ENCODE measurements at regions not wholly inside any gene's neighbourhood (a gene's known extent, or its start where the extent isn't known, plus 50 kb on each side); places are given as distances from the start of the nearest gene placed in this dataset.

DNA sequence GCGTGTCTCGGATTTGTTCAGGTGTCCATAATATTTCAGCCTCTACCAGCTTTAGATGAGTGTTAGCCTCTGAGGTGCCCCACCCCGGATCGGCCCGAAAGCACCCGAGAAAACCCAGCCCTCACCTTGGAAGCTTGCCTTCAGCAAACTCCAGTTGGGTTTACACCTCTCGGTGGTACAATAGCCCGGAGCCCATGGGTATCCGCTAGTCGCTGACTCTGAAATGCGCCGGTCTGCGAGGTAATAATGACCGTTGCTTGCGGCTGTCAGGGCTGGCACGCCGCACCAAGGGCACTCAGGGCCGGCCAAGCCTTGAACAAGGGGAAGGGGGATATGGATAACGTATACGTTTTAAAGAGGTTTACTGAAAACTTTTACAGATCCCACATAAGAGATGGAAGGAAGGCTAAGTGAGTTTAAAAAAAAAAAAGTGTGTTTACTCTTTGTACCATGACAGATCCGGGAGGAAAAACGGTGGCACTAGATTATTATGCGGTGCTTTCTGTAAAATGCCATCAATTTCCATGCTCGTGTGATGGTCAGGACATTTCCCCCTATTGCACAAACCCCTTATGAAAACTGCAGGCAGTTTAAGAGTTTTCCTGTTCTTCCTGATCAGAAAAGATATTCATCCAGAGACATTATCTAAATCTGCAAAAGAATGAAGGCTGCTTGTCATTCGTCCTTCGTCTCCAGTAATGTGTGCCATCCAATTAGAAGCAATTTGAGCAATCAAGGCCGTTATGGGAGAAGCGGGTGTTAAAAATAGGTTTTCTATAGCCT is 124.2 kb downstream of the TMEM161B start:
- no peaks in the 10 kb centered on the region for H3K9me3 Mint-ChIP-seq
- H3K27me3 Mint-ChIP-seq (ENCODE audit: low read depth), result peaks cover 31% of the 10 kb centered on the region
- no peak for DNase-seq (ENCODE audit: low spot score)
- H3K4me3 Mint-ChIP-seq, result no peak overlapping the region
- no peak overlapping the region for H3K27ac Mint-ChIP-seq
- no peaks in the 10 kb centered on the region for H3K36me3 Mint-ChIP-seq (ENCODE audit: low read depth)
- peaks cover 11% of the 10 kb centered on the region for H3K4me1 Mint-ChIP-seq (ENCODE audit: low read depth)

DNA sequence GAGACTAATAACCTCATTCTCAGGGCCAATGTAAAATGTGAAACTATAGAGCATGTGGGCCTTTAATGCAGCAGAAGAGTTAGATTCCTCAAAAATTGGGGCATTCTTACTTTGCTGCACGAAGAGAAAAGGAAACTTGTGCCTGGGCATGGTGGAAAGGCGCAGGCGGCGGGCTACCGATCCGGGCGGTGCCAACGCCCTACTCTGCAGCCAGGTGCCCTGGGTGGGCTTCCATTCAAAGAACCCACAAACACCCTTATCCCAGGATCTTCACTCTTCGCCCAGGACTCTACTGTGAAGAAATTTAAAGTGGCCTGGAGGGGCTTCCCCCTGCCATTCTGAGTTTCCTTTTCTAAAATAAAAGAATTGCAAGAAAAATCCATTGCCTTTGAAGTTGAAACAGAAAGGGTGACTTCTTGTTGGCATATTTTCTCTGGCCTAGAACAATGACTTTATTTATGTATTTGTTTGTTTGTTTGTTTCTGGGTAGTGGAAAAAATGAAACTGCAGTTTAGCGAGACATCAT is 124.9 kb downstream of the TMEM161B start:
- Mint-ChIP-seq H3K27me3 (ENCODE audit: low read depth) (peaks cover 31% of the 10 kb centered on the region), H3K27ac (no peak overlapping the region), H3K4me1 (ENCODE audit: low read depth) (peaks cover 11% of the 10 kb centered on the region), H3K4me3 (no peak overlapping the region), H3K36me3 (ENCODE audit: low read depth) (no peaks in the 10 kb centered on the region), H3K9me3 (no peaks in the 10 kb centered on the region)
- no peak for DNase-seq (ENCODE audit: low spot score)

DNA sequence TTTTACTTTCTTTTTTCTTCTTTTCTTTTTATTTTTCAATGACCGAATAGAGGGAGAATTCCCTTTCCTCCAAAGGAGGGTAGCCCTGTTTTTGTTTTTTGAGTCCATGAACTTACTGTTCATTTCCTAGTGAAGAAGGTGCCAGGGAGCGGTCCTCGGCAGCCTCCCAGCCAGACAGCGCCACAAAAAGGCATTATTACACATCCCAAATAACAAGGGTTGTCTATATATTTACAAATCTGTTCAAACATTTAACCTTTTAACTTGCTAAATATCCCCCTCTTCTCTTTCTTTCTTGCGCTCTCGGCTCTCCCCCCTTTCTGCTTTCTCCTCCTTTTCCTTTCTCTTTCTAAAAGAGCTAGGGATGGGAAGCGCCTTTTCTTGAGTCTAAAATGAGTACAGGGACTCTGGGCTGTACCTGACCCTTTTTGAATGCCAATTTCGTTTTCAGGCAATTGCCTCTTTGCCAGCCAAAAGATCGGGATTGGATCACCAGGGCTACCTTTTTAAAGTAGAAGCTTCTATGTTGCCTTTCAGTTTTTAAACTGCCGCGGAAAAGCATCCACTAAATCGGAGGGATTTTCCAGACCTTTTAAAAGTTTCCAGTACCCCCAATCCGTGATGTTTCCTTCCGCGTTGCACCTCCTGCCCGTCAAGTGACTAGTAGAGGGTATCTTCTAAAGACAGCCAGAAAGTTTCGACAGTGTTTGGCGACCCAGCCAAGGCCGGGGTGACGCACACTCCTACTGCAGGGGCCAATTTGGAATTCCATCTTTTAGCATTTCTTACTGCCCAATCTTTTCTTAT is 125.6 kb downstream of the TMEM161B start:
- no peak for DNase-seq (ENCODE audit: low spot score)
- Mint-ChIP-seq H3K9me3 (no peaks in the 10 kb centered on the region), H3K4me1 (ENCODE audit: low read depth) (peaks cover 11% of the 10 kb centered on the region), H3K27me3 (ENCODE audit: low read depth) (peaks cover 25% of the 10 kb centered on the region), H3K36me3 (ENCODE audit: low read depth) (no peaks in the 10 kb centered on the region), H3K4me3 (no peak overlapping the region), H3K27ac (no peak overlapping the region)

DNA sequence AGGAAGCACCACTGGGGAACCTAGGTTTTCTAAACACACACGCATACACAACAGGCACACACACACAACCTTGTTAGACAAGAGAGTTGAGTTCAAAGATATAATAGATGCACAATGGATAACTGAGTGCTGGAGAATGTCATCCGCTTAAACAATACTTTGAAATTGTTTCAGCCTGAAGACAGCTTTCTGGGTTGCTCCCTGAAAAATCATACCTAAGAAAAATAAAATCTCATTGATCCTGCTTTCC is 126.1 kb downstream of the TMEM161B start:
- Mint-ChIP-seq H3K4me3 (no peak overlapping the region), H3K4me1 (ENCODE audit: low read depth) (peaks cover 11% of the 10 kb centered on the region), H3K36me3 (ENCODE audit: low read depth) (no peaks in the 10 kb centered on the region), H3K9me3 (no peaks in the 10 kb centered on the region), H3K27ac (no peak overlapping the region), H3K27me3 (ENCODE audit: low read depth) (peaks cover 24% of the 10 kb centered on the region)
- no peak for DNase-seq (ENCODE audit: low spot score)

DNA sequence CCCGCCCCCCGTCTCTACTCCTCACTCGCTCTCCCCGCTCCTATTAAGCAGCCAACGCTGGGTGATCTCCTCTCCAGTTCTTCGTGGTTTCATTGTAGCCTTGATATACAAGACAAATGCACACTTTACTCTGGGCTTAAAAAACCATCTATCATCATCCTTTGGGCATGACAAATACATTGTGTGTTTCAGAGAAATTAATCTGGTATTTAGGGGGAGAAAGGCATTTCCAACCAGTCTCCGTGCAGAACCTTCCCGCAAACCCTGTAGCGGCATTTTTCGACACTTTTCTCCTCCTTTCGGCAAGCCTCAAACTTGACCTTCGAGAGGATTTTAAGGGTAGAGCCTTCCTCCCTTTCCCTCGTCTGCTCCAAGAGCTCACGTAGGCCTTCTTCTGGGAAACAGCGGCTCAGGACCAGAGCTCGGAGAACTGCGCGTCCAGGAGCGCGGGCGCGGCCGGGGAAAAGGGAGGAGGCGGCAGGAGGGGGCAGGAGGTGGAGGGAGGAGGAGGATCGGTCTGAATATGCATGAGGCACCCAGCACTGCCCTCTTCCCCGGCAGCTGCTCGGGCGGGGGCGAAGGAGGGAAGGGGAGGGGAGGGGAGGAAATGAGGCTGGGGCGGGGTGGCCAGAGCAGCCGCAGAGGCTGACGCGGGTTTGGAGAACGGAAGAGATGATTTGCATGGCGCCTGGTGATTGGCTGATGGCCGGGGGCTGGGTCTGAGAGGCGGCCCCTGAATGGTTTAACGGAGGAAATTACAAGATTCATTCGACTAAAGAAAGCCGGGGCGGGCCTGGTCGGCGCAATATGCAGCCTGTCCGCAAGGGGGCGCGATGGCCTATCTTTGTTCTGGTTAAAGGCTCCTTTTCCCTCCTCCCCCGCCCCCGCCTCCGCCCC is 127.5 kb downstream of the TMEM161B start:
- Mint-ChIP-seq H3K4me3 (no peak overlapping the region), H3K4me1 (ENCODE audit: low read depth) (peaks cover 11% of the 10 kb centered on the region), H3K27ac (no peak overlapping the region), H3K9me3 (no peaks in the 10 kb centered on the region), H3K36me3 (ENCODE audit: low read depth) (no peaks in the 10 kb centered on the region), H3K27me3 (ENCODE audit: low read depth) (peaks cover 27% of the 10 kb centered on the region)
- peak; percentile 93 for DNase-seq (ENCODE audit: low spot score)

DNA sequence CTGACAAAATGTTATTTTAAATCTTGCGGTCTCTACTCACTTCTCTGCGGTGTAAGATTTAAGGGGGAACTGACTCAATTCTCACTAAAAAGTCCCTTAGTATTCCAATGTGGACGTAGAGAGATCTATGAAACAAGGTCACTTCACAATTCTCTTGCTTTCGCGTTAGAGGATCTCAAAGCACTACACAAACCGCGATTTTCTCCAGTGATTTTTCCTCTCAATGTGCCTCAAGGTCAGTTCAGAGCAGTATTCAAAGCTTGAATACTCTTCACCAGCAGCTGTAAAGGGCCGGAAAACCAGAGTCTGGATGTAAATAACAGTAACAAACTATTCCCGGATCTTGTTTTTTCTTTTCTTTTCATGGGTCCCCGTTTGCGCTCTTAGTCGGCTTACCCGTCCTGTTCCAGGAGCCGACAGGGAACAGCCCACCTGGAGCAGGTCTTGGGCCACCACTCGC is 128.2 kb downstream of the TMEM161B start:
- no peaks in the 10 kb centered on the region for H3K9me3 Mint-ChIP-seq
- H3K36me3 Mint-ChIP-seq (ENCODE audit: low read depth), result no peaks in the 10 kb centered on the region
- H3K27ac Mint-ChIP-seq, result no peak overlapping the region
- DNase-seq (ENCODE audit: low spot score), result no peak
- H3K4me3 Mint-ChIP-seq, result no peak overlapping the region
- peaks cover 20% of the 10 kb centered on the region for H3K27me3 Mint-ChIP-seq (ENCODE audit: low read depth)
- H3K4me1 Mint-ChIP-seq (ENCODE audit: low read depth), result peaks cover 5% of the 10 kb centered on the region

DNA sequence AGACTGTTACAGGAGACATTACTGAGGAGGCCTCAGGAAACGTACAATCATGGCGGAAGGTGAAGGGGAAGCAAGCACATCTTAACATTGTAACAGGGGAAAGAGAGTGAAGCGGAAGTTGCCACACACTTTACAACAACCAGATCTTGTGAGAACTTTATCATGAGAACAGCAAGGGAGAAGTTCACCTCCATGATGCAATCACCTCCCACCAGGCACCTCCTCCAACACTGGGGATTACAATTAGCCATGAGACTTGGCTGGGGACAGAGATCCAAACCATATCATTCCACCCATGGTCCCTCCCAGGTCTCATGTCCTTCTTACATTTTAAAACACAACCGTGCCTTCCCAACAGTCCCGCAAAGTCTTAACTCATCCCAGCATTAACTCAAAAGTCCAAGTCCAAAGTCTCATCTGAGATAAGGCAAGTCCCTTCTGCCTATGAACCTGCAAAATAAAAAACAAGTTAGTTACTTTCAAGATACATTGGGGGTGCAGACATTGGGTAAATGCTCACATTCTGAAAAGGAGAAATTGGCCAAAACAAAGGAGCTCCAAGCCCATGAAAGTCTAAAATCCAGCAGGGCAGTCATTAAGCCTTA is 138.3 kb downstream of the TMEM161B start:
- Mint-ChIP-seq H3K27ac (no peak overlapping the region), H3K9me3 (no peaks in the 10 kb centered on the region), H3K27me3 (ENCODE audit: low read depth) (peaks cover 7% of the 10 kb centered on the region), H3K36me3 (ENCODE audit: low read depth) (no peaks in the 10 kb centered on the region), H3K4me3 (no peak overlapping the region), H3K4me1 (ENCODE audit: low read depth) (no peaks in the 10 kb centered on the region)
- no peak for DNase-seq (ENCODE audit: low spot score)

DNA sequence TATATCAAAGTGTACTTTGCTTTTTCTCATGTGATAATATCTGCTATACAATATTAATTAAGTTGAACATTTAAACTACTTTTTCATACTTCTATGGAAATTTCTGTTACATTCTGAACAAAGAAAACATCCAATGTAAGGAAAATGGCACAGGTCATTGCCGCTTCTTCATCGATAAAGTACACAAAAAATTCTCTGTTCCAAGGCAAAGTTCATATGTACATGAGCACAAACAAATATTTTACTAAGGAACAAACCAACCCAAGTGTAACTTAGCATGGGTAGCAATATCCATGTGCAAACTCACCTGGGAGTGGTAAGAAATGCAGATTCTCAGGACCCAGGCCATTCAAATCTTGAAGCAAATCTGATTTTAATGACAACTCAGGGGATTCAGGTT is 139.8 kb downstream of the TMEM161B start:
- H3K27me3 Mint-ChIP-seq (ENCODE audit: low read depth), result peaks cover 4% of the 10 kb centered on the region
- no peaks in the 10 kb centered on the region for H3K36me3 Mint-ChIP-seq (ENCODE audit: low read depth)
- no peak overlapping the region for H3K27ac Mint-ChIP-seq

DNA sequence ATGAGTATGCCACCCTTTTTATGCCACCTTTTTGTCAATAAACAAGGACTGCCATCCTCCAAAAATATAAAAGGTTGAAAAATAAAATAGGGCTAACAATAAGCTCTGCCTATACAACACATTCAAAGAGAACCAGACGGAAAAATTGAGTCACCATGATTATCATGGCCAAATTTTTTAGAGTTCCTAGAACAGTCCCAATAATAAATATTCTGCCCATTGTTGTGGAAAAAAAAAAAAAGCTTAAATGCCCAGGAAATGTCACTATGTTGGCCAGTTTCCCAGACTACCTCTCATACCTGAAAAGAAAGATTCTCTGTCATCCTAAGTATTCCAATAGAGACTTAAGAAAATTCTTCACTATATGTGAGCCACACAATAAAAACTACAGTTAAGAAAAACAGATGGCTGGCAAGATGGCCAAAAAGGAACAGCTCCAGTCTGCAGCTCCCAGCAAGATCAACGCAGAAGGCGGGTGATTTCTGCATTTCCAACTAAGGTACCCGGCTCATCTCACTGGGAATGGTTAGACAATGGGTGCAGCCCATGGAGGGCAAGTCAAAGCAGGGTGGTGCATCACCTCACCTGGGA is 149.0 kb downstream of the TMEM161B start:
- H3K9me3 Mint-ChIP-seq, result no peaks in the 10 kb centered on the region
- H3K36me3 Mint-ChIP-seq (ENCODE audit: low read depth), result no peaks in the 10 kb centered on the region
- no peaks in the 10 kb centered on the region for H3K27me3 Mint-ChIP-seq (ENCODE audit: low read depth)
- H3K4me1 Mint-ChIP-seq (ENCODE audit: low read depth), result no peaks in the 10 kb centered on the region
- DNase-seq (ENCODE audit: low spot score), result no peak
- no peak overlapping the region for H3K27ac Mint-ChIP-seq
- no peak overlapping the region for H3K4me3 Mint-ChIP-seq

More for the DNA sequence above, 139.8 kb downstream of the TMEM161B start:
- H3K4me1 Mint-ChIP-seq (ENCODE audit: low read depth), result no peaks in the 10 kb centered on the region
- no peak for DNase-seq (ENCODE audit: low spot score)
- no peak overlapping the region for H3K4me3 Mint-ChIP-seq
- H3K9me3 Mint-ChIP-seq, result no peaks in the 10 kb centered on the region

DNA sequence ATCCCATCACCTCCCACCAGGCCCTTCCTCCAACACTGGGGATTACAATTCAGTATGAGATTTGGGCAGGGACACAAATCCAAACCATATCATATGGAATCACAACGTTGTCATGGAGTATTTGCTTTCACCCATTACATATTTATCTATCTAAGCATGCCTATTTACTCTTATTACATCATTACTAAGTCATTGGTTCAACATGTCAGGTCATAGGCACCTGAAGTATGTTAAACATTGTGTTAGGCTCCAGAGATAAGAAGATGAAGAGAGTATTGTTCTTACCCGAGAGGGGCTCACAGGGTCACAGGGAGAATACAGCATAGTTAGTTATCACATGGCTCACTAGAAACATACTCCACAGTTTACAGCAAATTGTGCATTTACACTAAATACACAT is 150.5 kb downstream of the TMEM161B start:
- Mint-ChIP-seq H3K4me1 (ENCODE audit: low read depth) (no peaks in the 10 kb centered on the region), H3K27me3 (ENCODE audit: low read depth) (no peaks in the 10 kb centered on the region), H3K4me3 (no peak overlapping the region), H3K36me3 (ENCODE audit: low read depth) (no peaks in the 10 kb centered on the region), H3K9me3 (no peaks in the 10 kb centered on the region), H3K27ac (no peak overlapping the region)
- no peak for DNase-seq (ENCODE audit: low spot score)

DNA sequence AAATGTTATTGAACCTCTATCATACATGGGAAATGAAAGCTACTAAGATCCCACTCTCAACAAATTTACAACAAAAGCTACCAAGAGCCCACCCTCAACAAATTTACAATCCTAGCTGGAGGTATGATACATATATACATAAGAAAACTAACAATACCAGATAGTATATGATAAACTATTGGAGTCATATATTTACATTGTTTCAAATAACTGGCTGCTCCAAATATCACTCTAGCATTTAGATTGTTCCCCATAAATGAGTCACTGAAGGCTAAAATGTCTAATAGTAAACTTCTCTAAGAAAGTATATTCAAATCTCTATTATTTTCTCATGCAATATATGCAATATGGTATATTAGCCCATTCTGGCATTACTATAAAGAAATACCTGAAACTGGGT is 151.1 kb downstream of the TMEM161B start:
- Mint-ChIP-seq H3K4me1 (ENCODE audit: low read depth) (no peaks in the 10 kb centered on the region), H3K27ac (no peak overlapping the region), H3K9me3 (no peaks in the 10 kb centered on the region), H3K36me3 (ENCODE audit: low read depth) (no peaks in the 10 kb centered on the region), H3K4me3 (no peak overlapping the region), H3K27me3 (ENCODE audit: low read depth) (no peaks in the 10 kb centered on the region)
- DNase-seq (ENCODE audit: low spot score), result no peak

DNA sequence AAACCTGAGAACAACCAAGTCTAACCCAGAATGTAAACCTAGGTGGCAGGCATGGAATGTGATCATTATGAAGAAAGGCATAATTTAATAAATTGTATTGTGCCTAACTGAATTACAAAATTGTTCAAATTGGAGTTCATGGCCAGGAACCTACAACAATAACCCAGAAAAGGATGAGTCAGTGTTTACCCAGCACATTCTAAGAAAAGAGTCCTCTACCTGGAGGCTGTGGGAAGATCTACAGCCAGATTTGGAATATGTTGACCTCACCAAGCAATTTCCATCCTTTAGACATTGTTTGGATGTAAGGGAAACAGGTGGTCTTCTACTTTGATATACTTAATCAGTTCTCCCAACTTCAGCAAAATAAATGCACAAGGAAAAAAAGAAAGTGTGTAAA is 152.2 kb downstream of the TMEM161B start:
- Mint-ChIP-seq H3K27me3 (ENCODE audit: low read depth) (no peaks in the 10 kb centered on the region), H3K27ac (no peak overlapping the region), H3K36me3 (ENCODE audit: low read depth) (no peaks in the 10 kb centered on the region), H3K9me3 (no peaks in the 10 kb centered on the region), H3K4me3 (no peak overlapping the region), H3K4me1 (ENCODE audit: low read depth) (no peaks in the 10 kb centered on the region)
- DNase-seq (ENCODE audit: low spot score), result no peak

DNA sequence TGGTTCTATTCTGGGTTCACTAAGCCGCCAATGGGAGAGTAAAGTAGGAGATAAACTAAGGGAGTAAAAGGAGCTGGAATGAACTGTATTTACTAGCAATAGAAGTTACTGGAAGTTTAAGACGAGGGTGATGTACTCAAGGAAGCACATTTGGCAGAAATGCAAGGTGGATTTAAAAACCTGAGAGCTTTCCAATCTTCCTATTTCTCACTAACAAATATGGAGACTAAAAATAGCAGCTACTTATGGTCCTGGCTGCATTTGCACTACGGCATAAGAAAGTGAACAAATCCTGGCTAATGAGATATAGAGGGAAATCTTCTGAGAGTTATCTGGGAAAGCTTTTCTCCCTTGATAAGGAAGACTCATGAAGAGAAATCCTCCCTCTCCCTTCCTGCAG is 153.4 kb downstream of the TMEM161B start:
- no peaks in the 10 kb centered on the region for H3K36me3 Mint-ChIP-seq (ENCODE audit: low read depth)
- no peaks in the 10 kb centered on the region for H3K27me3 Mint-ChIP-seq (ENCODE audit: low read depth)
- no peak for DNase-seq (ENCODE audit: low spot score)
- no peak overlapping the region for H3K4me3 Mint-ChIP-seq
- no peaks in the 10 kb centered on the region for H3K4me1 Mint-ChIP-seq (ENCODE audit: low read depth)
- no peaks in the 10 kb centered on the region for H3K9me3 Mint-ChIP-seq
- no peak overlapping the region for H3K27ac Mint-ChIP-seq

Data from T-helper 2 cell treated with Interferon-gamma antibody and Interleukin-4, amounts not matched to agents 5 μg/mL and 100 μg/mL, for 36 hours (primary cell).